GM12878 (cell line): ENCODE measurements at regions not wholly inside any gene's neighbourhood (a gene's known extent, or its start where the extent isn't known, plus 50 kb on each side); places are given as distances from the start of the nearest gene placed in this dataset.

Experiments used
- ATAC-seq: fragments of 200-7000 bp; cut with Tn5 transposase; 3 replicates; pipeline ENCODE4 v1.9.1; 2020; ENCODE audit warnings: mild to moderate bottlenecking, moderate library complexity
- BruUV-seq: library from RNA; stranded (reverse); fragments of 400-500 nt; replicated peaks from 2 replicates; lab custom pipeline; 2021; lab: Mats Ljungman, UMichigan
- CTCF ChIA-PET: fragments of 300-600 bp; sonication (Branson Sonifier 250); formaldehyde crosslinking; extraction: SDS; loops from one replicate; lab custom pipeline; 2021; ENCODE audit warnings: inconsistent platforms; lab: Yijun Ruan, JAX
- POLR2A ChIA-PET: fragments of 350-600 bp; formaldehyde crosslinking; extraction: SDS; loops from one replicate; lab custom pipeline; 2021; ENCODE audit warnings: inconsistent platforms; lab: Charles Lee
- RAD21 ChIA-PET: fragments of 300-600 bp; sonication (Branson Sonifier 250); formaldehyde crosslinking; loops from one replicate; lab custom pipeline; 2023; ENCODE audit warnings: antibody characterized with exemption; ENCODE audit not compliant: unreplicated experiment; lab: Charles Lee
- SMC1A ChIA-PET: fragments of 300-600 bp; sonication (Branson Sonifier 250); formaldehyde crosslinking; loops from one replicate; lab custom pipeline; 2023; ENCODE audit not compliant: unreplicated experiment, uncharacterized antibody; lab: Charles Lee
- DNase-seq: peaks from one replicate; pipeline ENCODE4 v3.0.0-alpha.2; 2011; ENCODE audit warnings: low read depth, low spot score
- FAIRE-seq: peaks from 3 replicates; lab custom pipeline; 2011; peaks lifted over from hg19 to GRCh38; lab: Jason Lieb, UNC
- H2AFZ ChIP-seq: 2 replicates; pipeline ENCODE4 v1.6.0; 2011; ENCODE audit warnings: low read depth, low read length, control low read depth; ENCODE audit not compliant: control insufficient read depth
- H3K27ac ChIP-seq: 2 replicates; pipeline ENCODE4 v1.5.1; 2011; ENCODE audit warnings: control low read depth; ENCODE audit not compliant: control insufficient read depth, insufficient read depth
- H3K27me3 ChIP-seq, 2 experiments: replicated peaks in 1 of 2; 2 replicates each; pipeline versions ENCODE4 v1.6.0 to v1.6.1; 2011; ENCODE audit warnings: low read length in 1 of 2; ENCODE audit not compliant: control insufficient read depth in 2 of 2, insufficient read depth in 2 of 2
- H3K36me3 ChIP-seq, 2 experiments: 2 replicates each; pipeline ENCODE4 v1.5.1; 2011; ENCODE audit warnings: low read length in 1 of 2; ENCODE audit not compliant: control insufficient read depth in 2 of 2, insufficient read depth in 2 of 2
- H3K4me1 ChIP-seq: 2 replicates; pipeline ENCODE4 v1.6.1; 2011; ENCODE audit warnings: mild to moderate bottlenecking, low read length, moderate library complexity, mixed read lengths; ENCODE audit not compliant: control insufficient read depth, insufficient read depth
- H3K4me2 ChIP-seq: 2 replicates; pipeline ENCODE4 v1.6.0; 2011; ENCODE audit warnings: control low read depth; ENCODE audit not compliant: control insufficient read depth, insufficient read depth
- H3K4me3 ChIP-seq: fragments of 200-600 bp; sonication (generic); 2 replicates; pipeline ENCODE4 v1.5.1; 2016
- H3K79me2 ChIP-seq: 2 replicates; pipeline ENCODE4 v1.6.0; 2011; ENCODE audit warnings: low read length; ENCODE audit not compliant: control insufficient read depth, insufficient read depth
- H3K9ac ChIP-seq: 2 replicates; pipeline ENCODE4 v1.8.0; 2011; ENCODE audit warnings: low read length, control low read depth, mixed read lengths; ENCODE audit not compliant: control insufficient read depth, insufficient read depth
- H3K9me3 ChIP-seq: replicated peaks from 3 replicates; pipeline ENCODE4 v1.5.1; 2011; ENCODE audit warnings: mild to moderate bottlenecking, low read length; ENCODE audit not compliant: control insufficient read depth, insufficient read depth
- H4K20me1 ChIP-seq: 2 replicates; pipeline ENCODE4 v1.6.0; 2011; ENCODE audit not compliant: control insufficient read depth, insufficient read depth
- ATF3 ChIP-seq: IDR thresholded peaks from 2 replicates; pipeline ENCODE4 v1.6.1; 2011; ENCODE audit warnings: low read depth, mild to moderate bottlenecking, low read length, moderate library complexity, borderline replicate concordance; ENCODE audit errors: extremely low read depth
- ATF7 ChIP-seq: fragments of 450-650 bp; IDR thresholded peaks from 2 replicates; pipeline ENCODE4 v1.6.1; 2016; ENCODE audit warnings: low read depth, mild to moderate bottlenecking
- CBX5 ChIP-seq: sonication (generic); IDR thresholded peaks from 2 replicates; pipeline ENCODE4 v1.6.1; 2016; ENCODE audit warnings: low read depth, moderate library complexity, mild to moderate bottlenecking, inconsistent platforms
- CHD2 ChIP-seq: IDR thresholded peaks from 2 replicates; pipeline ENCODE4 v1.6.1; 2011; ENCODE audit warnings: low read depth, low read length, improper control_type of control experiment, borderline replicate concordance
- CREM ChIP-seq: IDR thresholded peaks from 2 replicates; pipeline ENCODE4 v1.6.1; 2014; ENCODE audit warnings: antibody characterized with exemption, low read depth
- DPF2 ChIP-seq: fragments of 450-650 bp; IDR thresholded peaks from 2 replicates; pipeline ENCODE4 v1.6.1; 2017; ENCODE audit warnings: mild to moderate bottlenecking
- FOXK2 ChIP-seq: fragments of 450-650 bp; IDR thresholded peaks from 2 replicates; pipeline ENCODE4 v1.6.1; 2017; ENCODE audit warnings: mild to moderate bottlenecking, moderate library complexity
- KLF5 ChIP-seq: fragments of 450-650 bp; IDR thresholded peaks from 2 replicates; pipeline ENCODE4 v1.6.1; 2014; ENCODE audit warnings: mild to moderate bottlenecking; ENCODE audit not compliant: partially characterized antibody
- POU2F2 ChIP-seq: IDR thresholded peaks from 3 replicates; pipeline ENCODE4 v1.6.1; 2011; ENCODE audit warnings: low read depth, mild to moderate bottlenecking, low read length, borderline replicate concordance
- RELA ChIP-seq: fragments of 450-650 bp; IDR thresholded peaks from 2 replicates; pipeline ENCODE4 v1.8.0; 2014; ENCODE audit warnings: borderline replicate concordance; ENCODE audit not compliant: partially characterized antibody
- SIN3A ChIP-seq: IDR thresholded peaks from 2 replicates; pipeline ENCODE4 v1.6.1; 2012; ENCODE audit warnings: low read depth, low read length, improper control_type of control experiment
- SIX5 ChIP-seq: IDR thresholded peaks from 2 replicates; pipeline ENCODE4 v1.6.1; 2011; ENCODE audit warnings: mild to moderate bottlenecking, low read depth, low read length, moderate library complexity; ENCODE audit not compliant: severe bottlenecking
- SMAD5 ChIP-seq: IDR thresholded peaks from 2 replicates; pipeline ENCODE4 v1.6.1; 2016; ENCODE audit warnings: antibody characterized with exemption, low read depth
- SREBF1 ChIP-seq: IDR thresholded peaks from 2 replicates; pipeline ENCODE4 v1.6.1; 2012; ENCODE audit warnings: mild to moderate bottlenecking, low read length
- STAT1 ChIP-seq: fragments of 450-650 bp; conservative IDR thresholded peaks from 2 replicates; pipeline ENCODE4 v1.6.1; 2014; ENCODE audit warnings: antibody characterized with exemption, mild to moderate bottlenecking
- TBL1XR1 ChIP-seq: IDR thresholded peaks from 2 replicates; pipeline ENCODE4 v1.6.1; 2012; ENCODE audit warnings: low read depth, low read length, improper control_type of control experiment
- WGBS: methylation state at CpG from one replicate; pipeline ENCODE4 v1.1.6; 2016; ENCODE audit warnings: low lambda C conversion rate; ENCODE audit not compliant: insufficient replicate concordance, insufficient coverage; ENCODE audit errors: missing lambda C conversion rate; 5-methylcytosine and 5-hydroxymethylcytosine counted together
- in situ Hi-C: fragments of 300-500 bp; cut with MboI; formaldehyde crosslinking; loops from 9 replicates; pipeline ENCODE4 v1.14.3; 2018; ENCODE audit warnings: mixed read lengths
- intact Hi-C: fragments of 100-400 bp; cut with micrococcal nuclease; formaldehyde crosslinking; loops from one replicate; pipeline ENCODE4 v1.14.2; 2022; ENCODE audit not compliant: unreplicated experiment
- TF ChIP-seq, protein P1 (sequence below): fragments of 450-650 bp; IDR thresholded peaks from 2 replicates; pipeline ENCODE4 v1.6.1; 2017; ENCODE audit warnings: mild to moderate bottlenecking, low read depth, inconsistent platforms; ENCODE audit not compliant: poor library complexity, severe bottlenecking

DNA sequence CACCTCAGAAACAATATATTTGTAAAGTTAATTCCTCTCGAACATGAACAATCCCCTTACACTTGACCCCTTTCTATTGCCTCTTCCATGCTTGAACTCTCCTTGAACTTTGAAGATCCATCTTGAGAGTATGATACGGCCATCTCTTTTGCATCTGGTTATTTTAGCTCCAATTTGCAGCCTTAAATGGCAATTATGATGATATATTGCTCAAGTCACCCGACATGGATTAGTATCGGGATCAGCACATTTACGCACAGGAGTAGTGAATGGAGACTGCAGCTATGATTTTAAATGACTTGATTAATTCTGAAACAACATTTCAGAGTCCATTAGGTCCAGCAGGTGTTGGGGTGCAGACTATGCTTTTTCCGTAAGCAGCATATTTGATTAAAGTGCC lies 143.8 kb upstream of the PAQR3 start:
- BruUV-seq = no TSS peak
- in situ Hi-C loops (no loop called here), intact Hi-C loops (no loop called here)
- Histone ChIP-seq H3K4me1 (no peaks in the 10 kb centered on the region), H2AFZ (no peak overlapping the region), H3K79me2 (no peaks in the 10 kb centered on the region), H3K4me3 (no peak overlapping the region), H3K27ac (no peak overlapping the region), H3K9me3 (no peaks in the 10 kb centered on the region), H4K20me1 (no peaks in the 10 kb centered on the region), H3K27me3 (no peaks in the 10 kb centered on the region), H3K4me2 (no peak overlapping the region), H3K9ac (no peak overlapping the region), H3K36me3 (no peaks in the 10 kb centered on the region)
- DNase-seq (no peak), ATAC-seq (no peak), FAIRE-seq (no peak)
- CTCF ChIA-PET = no interaction called here
- SMC1A ChIA-PET = interaction anchor here (1.0 kb wide), 1 partner anchor 65 kb away, joined by 3 read pairs; no protein-coding TSS in a partner anchor
- POLR2A ChIA-PET = no interaction called here
- RAD21 ChIA-PET = no interaction called here
- 41% methylated on average over 6 of the region's 6 CpGs for WGBS
- no peak for TF ChIP-seq STAT1
- TF ChIP-seq FOXK2 = no peak
- TF ChIP-seq ATF3 = no peak
- TF ChIP-seq POU2F2 = no peak

GRCh38 chr4:79081973-79082372 lies 142.7 kb upstream of the PAQR3 start:
- ChIA-PET CTCF (no interaction called here), POLR2A (no interaction called here), RAD21 (no interaction called here), SMC1A (no interaction called here)
- Histone ChIP-seq H3K36me3 (no peaks in the 10 kb centered on the region), H4K20me1 (no peaks in the 10 kb centered on the region), H3K9ac (no peak overlapping the region), H3K4me1 (no peaks in the 10 kb centered on the region), H3K4me3 (no peak overlapping the region), H3K27me3 (no peaks in the 10 kb centered on the region), H3K9me3 (no peaks in the 10 kb centered on the region), H3K79me2 (no peaks in the 10 kb centered on the region), H3K27ac (no peak overlapping the region), H2AFZ (no peak overlapping the region), H3K4me2 (no peak overlapping the region)
- ATAC-seq (no peak), DNase-seq (no peak), FAIRE-seq (no peak)
- WGBS = 0% methylated on average over 1 of the region's 1 CpG
- in situ Hi-C loops = no loop called here
- no TSS peak for BruUV-seq
- intact Hi-C loops = no loop called here
- TF ChIP-seq KLF5 = no peak
- TF ChIP-seq SMAD5 = no peak
- no peak for TF ChIP-seq ATF7
- no peak for TF ChIP-seq CBX5
- TF ChIP-seq SIX5 = no peak
- TF ChIP-seq TBL1XR1 = no peak
- no peak for TF ChIP-seq SREBF1
- TF ChIP-seq CREM = no peak
- no peak for TF ChIP-seq RELA
- no peak for TF ChIP-seq DPF2
- no peak for TF ChIP-seq CHD2
- TF ChIP-seq, protein P1, sequence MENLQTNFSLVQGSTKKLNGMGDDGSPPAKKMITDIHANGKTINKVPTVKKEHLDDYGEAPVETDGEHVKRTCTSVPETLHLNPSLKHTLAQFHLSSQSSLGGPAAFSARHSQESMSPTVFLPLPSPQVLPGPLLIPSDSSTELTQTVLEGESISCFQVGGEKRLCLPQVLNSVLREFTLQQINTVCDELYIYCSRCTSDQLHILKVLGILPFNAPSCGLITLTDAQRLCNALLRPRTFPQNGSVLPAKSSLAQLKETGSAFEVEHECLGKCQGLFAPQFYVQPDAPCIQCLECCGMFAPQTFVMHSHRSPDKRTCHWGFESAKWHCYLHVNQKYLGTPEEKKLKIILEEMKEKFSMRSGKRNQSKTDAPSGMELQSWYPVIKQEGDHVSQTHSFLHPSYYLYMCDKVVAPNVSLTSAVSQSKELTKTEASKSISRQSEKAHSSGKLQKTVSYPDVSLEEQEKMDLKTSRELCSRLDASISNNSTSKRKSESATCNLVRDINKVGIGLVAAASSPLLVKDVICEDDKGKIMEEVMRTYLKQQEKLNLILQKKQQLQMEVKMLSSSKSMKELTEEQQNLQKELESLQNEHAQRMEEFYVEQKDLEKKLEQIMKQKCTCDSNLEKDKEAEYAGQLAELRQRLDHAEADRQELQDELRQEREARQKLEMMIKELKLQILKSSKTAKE = no peak
- no peak for TF ChIP-seq SIN3A
